ENCODE measurements at regions not wholly inside any gene's neighbourhood (a gene's known extent, or its start where the extent isn't known, plus 50 kb on each side); places are given as distances from the start of the nearest gene placed in this dataset.
A peak's percentile ranks its signal among the peaks of the same experiment; 100 is the strongest.
"Not testable (repeated sequence)": the region's sequence is repeated elsewhere in the genome, so short reads cannot be mapped to it uniquely, and the experiment has no call there.

DNA sequence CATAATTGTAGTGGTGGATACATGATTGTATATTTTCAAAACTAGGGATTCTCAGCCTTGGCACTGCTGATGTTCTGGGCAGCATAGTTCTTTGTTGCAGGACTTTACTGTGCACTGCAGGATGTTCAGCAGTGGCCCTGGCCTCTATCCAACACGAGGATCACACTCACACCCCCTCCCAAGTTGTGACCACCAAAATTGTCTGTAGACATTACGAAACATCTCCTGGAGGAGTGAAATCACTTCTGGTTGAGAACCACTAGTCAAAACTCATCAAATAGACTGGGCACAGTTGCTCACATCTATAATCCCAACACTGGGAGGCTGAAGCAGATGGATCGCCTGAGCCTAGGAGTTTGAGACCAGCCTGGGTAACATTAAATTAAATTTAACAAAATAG is 123.1 kb upstream of the CDYL start:
- no peak for DNase-seq

DNA sequence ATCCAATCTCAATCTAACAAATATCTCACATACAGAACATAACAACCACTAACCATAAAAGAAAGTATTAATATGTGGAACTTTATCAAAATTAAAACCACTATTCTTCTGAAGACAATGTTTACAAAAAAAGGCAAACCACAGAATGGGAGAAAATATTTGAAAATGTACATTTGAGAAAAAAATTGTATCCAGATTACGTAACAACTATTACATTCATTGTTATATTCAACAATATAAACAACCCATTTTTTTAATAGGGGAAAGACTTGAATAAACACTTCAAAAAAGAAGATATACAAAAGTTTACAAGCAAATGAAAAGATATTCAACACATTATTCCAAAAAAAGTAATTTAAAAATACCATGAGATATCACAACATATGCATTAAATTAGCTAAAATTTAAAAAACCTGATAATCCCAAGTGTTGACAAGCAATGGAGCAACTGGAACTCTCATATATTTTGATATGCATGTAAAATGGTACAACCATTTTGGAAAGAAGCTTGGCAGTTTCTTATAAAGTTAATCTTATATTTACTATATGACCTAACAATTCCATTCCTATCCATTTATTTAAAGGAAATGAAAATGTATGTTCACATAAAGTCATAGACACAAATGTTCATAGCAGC is 124.3 kb upstream of the CDYL start:
- DNase-seq = no peak

DNA sequence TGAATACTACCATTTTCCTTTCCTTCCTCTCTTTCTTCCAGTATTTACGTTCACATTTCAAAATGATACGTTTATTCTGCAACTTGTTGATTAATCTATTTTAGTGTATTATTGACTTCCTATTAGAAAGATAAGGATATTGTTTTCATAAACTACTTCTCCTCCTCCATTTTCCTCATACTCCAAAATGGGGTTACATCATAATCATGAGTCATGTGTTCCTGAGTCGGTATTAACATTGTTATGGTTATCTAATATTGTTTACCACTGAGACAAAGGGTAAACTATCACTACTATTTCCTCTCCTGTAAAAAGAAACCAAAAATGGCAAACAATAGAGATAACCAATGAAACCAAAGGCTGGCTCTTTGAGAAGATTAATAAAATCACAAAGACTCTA is 126.5 kb upstream of the CDYL start:
- DNase-seq = no peak

DNA sequence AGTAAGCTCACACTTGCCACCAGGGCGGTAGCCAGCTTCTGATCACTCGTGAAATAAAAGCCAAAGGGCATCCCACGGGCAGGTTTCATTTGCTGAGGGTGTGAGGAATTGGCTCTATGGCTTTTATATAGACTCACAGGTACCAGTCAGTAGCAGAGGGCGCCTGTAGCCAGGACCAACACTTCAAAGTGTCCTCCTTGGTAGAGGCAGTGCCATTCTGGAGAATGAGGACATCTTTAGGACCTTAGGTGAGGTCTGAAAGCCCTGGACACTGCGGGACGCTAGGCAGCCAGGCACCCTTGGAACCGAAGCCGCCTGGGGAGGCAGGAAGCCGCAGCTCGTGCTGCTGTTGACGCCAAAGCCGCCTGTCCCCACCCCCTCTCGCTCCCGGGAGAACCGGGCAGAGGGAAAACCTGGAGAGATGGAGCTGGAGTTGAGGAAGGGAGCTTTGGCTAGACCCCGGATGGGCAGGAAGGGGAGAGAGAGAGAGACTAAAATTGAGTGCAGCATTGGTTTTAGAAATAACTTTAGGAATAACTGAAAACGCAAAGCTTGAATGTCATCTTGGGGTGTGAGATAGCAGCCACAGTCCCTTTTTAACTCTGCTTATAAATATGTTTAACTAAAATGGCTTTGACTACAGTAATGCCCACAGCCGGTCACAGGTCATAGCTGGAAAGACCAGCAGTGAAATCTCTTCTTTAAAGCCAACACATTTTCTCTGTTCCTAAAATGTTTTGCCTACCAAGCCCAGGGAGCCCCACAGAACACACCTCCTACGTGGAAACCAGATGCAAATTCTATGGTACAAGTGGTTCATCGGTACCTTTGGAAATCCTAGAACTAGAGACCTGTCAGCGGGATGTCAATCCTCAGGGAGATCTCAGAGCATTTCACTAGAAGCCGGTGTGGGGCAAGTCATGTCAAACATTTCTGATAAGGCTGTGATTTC is 128.5 kb upstream of the CDYL start:
- DNase-seq = peak; percentile 84

DNA sequence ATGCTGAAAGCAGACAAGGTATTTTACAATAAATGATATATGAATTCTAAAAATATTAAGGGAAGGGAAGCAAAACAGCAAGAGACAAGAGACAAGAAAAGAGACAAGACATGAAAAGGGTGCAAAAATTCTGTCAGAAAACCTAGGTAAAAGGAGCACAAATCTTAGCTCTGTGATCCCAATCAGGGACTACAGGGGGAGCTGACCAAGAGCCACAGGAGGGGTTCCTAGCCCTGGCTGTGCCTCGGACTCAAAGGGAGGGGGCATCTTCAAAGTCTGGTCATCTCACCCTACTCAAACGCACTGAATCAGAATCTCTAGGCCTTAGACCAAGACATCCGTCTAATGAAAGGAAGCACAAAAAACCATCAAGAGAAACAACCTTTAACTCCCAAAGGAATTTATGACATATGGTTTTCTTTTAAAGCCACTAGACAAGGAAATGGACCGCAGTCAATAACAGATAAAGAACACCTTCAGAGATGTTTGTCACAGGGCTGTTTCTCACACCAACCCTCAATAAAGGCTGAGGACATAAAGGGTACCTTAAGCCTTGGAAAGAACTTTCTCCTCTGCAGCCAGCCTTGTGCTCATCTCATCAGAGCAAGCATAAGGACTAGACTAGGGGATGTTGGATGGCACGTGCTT is 130.4 kb upstream of the CDYL start:
- no peak for DNase-seq

GRCh38 chr6:4644996-4645395 is 131.2 kb upstream of the CDYL start:
- DNase-seq = no peak

GRCh38 chr6:4641461-4641860 is 134.7 kb upstream of the CDYL start:
- no peak for DNase-seq

DNA sequence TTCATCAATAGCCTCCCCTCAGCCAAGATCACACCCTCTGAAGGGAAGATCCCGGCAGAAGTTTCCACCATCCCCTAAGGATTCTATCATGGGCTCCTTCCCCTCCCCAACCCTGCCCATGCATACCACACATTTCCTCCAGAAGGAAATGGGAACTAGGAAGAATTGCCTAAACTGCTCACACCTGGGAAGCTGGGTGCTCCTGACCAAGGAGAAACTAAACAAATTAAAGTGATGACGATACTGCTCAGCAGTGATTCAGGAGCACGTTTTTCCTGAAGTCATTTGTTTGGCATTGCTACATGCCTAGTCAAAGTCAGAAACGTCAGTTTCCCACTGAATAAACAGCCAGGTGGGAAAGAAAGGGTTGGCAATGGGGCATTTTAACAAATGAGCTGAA is 136.1 kb upstream of the CDYL start:
- no peak for DNase-seq

GRCh38 chr6:4638641-4639040 is 137.6 kb upstream of the CDYL start:
- DNase-seq = no peak

- DNase-seq = peak; percentile 30
These were observed 138.3 kb upstream of the CDYL start for GRCh38 chr6:4637691-4638433.

DNA sequence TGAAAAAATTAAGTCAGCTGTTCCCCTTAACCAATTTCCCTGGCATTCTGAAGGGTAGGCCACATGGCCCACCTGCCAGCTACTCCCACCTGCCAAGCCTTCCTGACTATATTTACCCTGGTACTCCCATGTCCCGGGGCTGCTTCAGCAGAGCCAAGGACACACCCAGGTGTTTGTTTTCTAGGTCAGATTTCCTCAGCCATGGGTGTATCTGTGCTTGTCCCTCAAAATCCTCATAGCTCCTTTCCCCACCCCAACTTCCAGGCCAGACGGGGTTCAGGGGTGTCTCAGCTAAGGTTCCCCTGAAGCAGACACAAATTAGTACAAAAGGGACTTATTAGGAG is 139.4 kb upstream of the CDYL start:
- no peak for DNase-seq

GRCh38 chr6:4636191-4636880 is 139.9 kb upstream of the CDYL start:
- no peak for DNase-seq

DNA sequence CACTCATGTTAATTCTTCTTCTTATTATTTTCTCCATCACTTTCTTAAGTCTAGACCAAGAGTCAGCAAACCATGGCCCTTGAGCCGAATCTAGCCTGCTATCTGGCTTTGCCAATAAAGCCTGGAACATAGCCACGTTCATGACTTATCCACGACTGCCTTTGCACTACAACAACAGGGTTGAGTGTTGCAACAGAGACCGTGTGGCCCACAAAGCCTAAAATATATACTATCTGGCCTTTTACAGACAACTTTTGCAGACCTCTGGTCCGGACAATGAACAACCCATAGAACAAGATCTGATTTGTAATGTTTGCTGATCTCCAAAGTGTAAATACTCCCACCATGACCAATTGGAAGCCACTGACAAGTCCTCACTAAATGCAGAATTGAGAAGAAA is 140.5 kb upstream of the CDYL start:
- no peak for DNase-seq

DNA sequence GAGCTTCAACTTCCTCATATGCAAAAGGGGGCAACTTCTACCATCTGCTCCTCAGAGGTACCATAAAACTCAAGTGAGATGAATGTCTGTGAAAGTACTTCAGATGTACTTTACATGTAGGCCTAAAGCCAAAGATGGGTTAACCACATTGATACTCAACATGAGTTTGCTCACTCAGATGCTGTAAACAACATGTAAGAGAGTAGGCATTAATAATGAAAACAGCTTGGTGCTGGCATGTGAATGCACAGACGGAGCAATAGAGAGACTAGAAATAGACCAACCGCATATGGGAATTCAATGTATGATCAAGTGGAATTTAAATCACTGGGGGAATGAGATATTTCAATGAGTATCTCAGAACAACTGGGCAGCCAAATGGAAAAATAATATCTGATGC is 143.8 kb upstream of the CDYL start:
- no peak for DNase-seq

DNA sequence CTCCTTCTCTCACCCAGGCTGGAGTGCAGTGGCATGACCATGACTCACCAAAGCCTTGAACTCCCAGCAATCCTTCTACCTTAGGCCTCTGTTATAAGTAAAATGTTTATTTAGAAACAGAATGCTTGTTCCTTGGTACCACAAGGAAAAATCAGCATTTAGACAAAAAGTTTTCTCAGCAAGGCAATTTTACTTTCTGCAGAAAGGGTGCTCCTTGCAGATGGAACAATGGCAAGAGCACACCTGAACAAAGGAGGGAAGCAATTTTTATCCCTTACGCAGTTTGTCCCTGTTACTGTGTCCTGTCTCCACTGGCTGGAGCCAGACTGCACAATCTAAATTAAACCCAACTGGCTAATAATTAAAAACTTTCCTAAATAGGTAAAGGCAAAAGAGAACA is 146.4 kb upstream of the CDYL start:
- not testable (repeated sequence) for DNase-seq

DNA sequence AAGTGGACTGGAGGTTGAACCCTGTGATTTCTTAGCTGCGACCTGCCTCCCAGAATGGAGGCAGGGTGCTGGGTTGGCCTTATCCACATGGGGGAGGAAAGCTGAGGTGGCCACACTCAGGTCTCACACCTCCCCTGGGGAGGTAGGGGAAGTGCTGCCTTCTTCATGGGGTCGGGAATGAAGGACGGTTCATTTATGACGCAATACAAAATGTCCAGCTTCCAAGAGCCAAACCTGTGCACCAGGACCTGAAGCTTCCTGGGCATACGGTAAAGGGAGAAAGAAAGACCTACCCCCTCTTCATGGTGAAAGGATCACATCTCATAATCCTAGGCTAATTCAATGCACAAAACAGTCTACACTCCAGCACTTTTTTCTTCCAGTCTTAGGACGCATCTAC is 150.6 kb upstream of the CDYL start:
- DNase-seq = peak; percentile 5

DNA sequence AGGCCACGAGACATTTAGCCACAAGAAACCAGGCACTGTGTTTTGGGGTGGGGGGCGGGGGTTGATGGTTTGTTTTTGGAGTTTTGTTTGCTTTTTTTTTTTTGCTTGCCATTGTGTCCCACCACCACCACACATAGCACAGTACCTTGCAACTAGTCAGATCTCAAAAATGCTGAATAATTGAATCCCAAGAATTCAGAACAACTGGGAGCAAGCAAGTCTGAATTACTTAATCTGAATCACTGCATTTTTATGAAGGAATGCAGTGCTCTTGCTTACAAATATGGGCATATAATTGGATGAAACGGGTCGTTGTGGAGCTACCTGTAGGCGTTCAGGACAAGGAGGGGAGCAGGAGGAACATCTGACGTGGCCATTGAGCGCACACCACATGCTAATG is 151.5 kb upstream of the CDYL start:
- DNase-seq = no peak

- DNase-seq = no peak
These were observed 155.7 kb upstream of the CDYL start for GRCh38 chr6:4620284-4621151.

DNA sequence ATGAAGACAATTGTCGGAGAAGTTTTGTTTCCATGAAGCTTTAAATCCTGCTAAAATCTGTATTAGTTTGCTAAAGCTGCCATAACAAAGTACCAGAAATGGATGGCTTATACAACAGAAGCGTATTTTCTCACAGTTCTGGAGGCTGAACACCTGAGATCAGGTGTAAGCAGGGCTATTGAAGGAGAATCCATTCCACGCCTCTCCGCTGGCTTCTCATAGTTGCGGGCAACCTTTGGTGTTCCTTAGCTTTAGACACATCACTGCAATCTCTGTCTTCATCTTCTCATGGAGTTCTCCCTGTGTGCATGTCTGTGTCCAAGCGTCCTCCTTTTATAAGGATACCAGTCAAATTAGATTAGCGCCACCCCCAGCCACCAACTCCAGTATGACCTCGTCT is 159.9 kb upstream of the CDYL start:
- no peak for DNase-seq

- no peak for DNase-seq
These were observed 160.3 kb upstream of the CDYL start for GRCh38 chr6:4615891-4616290.

GRCh38 chr6:4615231-4615630 is 161.0 kb upstream of the CDYL start:
- DNase-seq = no peak

DNA sequence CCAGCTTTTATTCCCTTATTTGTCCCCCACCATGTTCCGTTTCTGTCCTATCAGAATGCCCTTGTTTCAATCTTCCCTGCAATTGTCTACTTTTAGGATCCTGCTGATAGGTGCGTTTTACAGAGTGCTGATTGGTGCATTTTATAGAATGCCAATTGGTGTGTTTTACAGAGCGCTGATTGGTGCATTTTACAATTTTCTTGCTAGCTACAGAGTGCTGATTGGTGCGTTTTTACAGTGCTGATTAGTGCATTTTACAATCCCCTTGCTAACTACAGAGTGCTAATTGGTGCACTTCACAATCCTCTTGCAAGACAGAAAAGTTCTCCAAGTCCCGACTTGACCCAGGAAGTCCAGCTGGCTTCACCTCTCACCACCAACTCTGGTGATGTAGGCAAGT is 161.6 kb upstream of the CDYL start:
- DNase-seq = no peak
